ENCODE measurements at regions not wholly inside any gene's neighbourhood (a gene's known extent, or its start where the extent isn't known, plus 50 kb on each side); places are given as distances from the start of the nearest gene placed in this dataset.

GRCh38 chr4:82256718-82257117 is 117.1 kb downstream of the HNRNPD start:
- TF ChIP-seq CTCF (optimal IDR thresholded peaks at IDR 0.05 in 1 of 3, IDR thresholded peaks at IDR 0.05 in 1 of 3, conservative IDR thresholded peaks at IDR 0.05 in 1 of 3; ENCODE audit: extremely low read depth in 1 of 3, insufficient read depth in 2 of 3, low read length in 3 of 3), result no peak
- TF ChIP-seq EZH2 (IDR thresholded peaks at IDR 0.05; ENCODE audit: low read length), result no peak
- H3K27me3 ChIP-seq (ENCODE audit: control insufficient read depth, extremely low read depth, insufficient read depth, low read length), result no peaks in the 10 kb centered on the region
- FAIRE-seq (no peak), DNase-seq (ENCODE audit: low read depth, low spot score) (no peak)
- H2AFZ ChIP-seq (ENCODE audit: control insufficient read depth, low read length), result no peak overlapping the region
- no peak overlapping the region for H3K27ac ChIP-seq (ENCODE audit: control insufficient read depth, insufficient read depth, low read length)
- dilution Hi-C loops (cut with MboI; ENCODE audit: extremely low pct_ligation_motif_present, low sequenced_read_pairs), result no loop called here
- H3K4me1 ChIP-seq (ENCODE audit: control insufficient read depth, extremely low read depth, insufficient read depth, low read length), result no peaks in the 10 kb centered on the region
- H3K4me2 ChIP-seq (ENCODE audit: control insufficient read depth, extremely low read depth, insufficient read depth, low read depth, low read length), result no peak overlapping the region
- H3K9me1 ChIP-seq (ENCODE audit: control insufficient read depth, extremely low read depth, insufficient read depth, low read length), result no peaks in the 10 kb centered on the region
- no peak overlapping the region for H3K4me3 ChIP-seq (ENCODE audit: control insufficient read depth in 2 of 3, extremely low read depth in 1 of 3, insufficient read depth in 2 of 3, low read depth in 1 of 3, low read length in 3 of 3)
- no peaks in the 10 kb centered on the region for H3K9me3 ChIP-seq (ENCODE audit: control insufficient read depth, low read depth, low read length)
- no peaks in the 10 kb centered on the region for H3K36me3 ChIP-seq (ENCODE audit: control insufficient read depth in 2 of 2, extremely low read depth in 1 of 2, insufficient read depth in 2 of 2, low read length in 2 of 2)
- no peak overlapping the region for H3K9ac ChIP-seq (ENCODE audit: control insufficient read depth, extremely low read depth, insufficient read depth, low read length)
- H3K79me2 ChIP-seq (ENCODE audit: control insufficient read depth, insufficient read depth, low read length), result no peaks in the 10 kb centered on the region
- H4K20me1 ChIP-seq (ENCODE audit: control insufficient read depth, extremely low read depth, insufficient read depth, low read length), result no peaks in the 10 kb centered on the region

GRCh38 chr4:82255657-82256056 is 118.1 kb downstream of the HNRNPD start:
- Histone ChIP-seq H2AFZ (ENCODE audit: control insufficient read depth, low read length) (no peak overlapping the region), H3K9me1 (ENCODE audit: control insufficient read depth, extremely low read depth, insufficient read depth, low read length) (no peaks in the 10 kb centered on the region), H3K4me2 (ENCODE audit: control insufficient read depth, extremely low read depth, insufficient read depth, low read depth, low read length) (no peak overlapping the region), H3K4me3 (ENCODE audit: control insufficient read depth in 2 of 3, extremely low read depth in 1 of 3, insufficient read depth in 2 of 3, low read depth in 1 of 3, low read length in 3 of 3) (no peak overlapping the region), H3K4me1 (ENCODE audit: control insufficient read depth, extremely low read depth, insufficient read depth, low read length) (no peaks in the 10 kb centered on the region), H3K79me2 (ENCODE audit: control insufficient read depth, insufficient read depth, low read length) (no peaks in the 10 kb centered on the region), H3K36me3 (ENCODE audit: control insufficient read depth in 2 of 2, extremely low read depth in 1 of 2, insufficient read depth in 2 of 2, low read length in 2 of 2) (no peaks in the 10 kb centered on the region), H3K9me3 (ENCODE audit: control insufficient read depth, low read depth, low read length) (no peaks in the 10 kb centered on the region), H3K27ac (ENCODE audit: control insufficient read depth, insufficient read depth, low read length) (no peak overlapping the region), H3K9ac (ENCODE audit: control insufficient read depth, extremely low read depth, insufficient read depth, low read length) (no peak overlapping the region), H3K27me3 (ENCODE audit: control insufficient read depth, extremely low read depth, insufficient read depth, low read length) (no peaks in the 10 kb centered on the region), H4K20me1 (ENCODE audit: control insufficient read depth, extremely low read depth, insufficient read depth, low read length) (no peaks in the 10 kb centered on the region)
- TF ChIP-seq CTCF (optimal IDR thresholded peaks at IDR 0.05 in 1 of 3, IDR thresholded peaks at IDR 0.05 in 1 of 3, conservative IDR thresholded peaks at IDR 0.05 in 1 of 3; ENCODE audit: extremely low read depth in 1 of 3, insufficient read depth in 2 of 3, low read length in 3 of 3) (no peak), EZH2 (IDR thresholded peaks at IDR 0.05; ENCODE audit: low read length) (no peak)
- DNase-seq (ENCODE audit: low read depth, low spot score) (no peak), FAIRE-seq (no peak)
- dilution Hi-C loops (cut with MboI; ENCODE audit: extremely low pct_ligation_motif_present, low sequenced_read_pairs), result no loop called here

Data from keratinocyte (primary cell).